ENCODE measurements at regions not wholly inside any gene's neighbourhood (a gene's known extent, or its start where the extent isn't known, plus 50 kb on each side); places are given as distances from the start of the nearest gene placed in this dataset.

- no peak for DNase-seq
Measured at GRCh38 chr1:166221316-166221715, 54.5 kb upstream of the FAM78B start.

- no peak for DNase-seq
Measured at GRCh38 chr1:166233750-166234366, 67.1 kb upstream of the FAM78B start.

- no peak for DNase-seq
Measured at GRCh38 chr1:166235728-166236127, 68.9 kb upstream of the FAM78B start.

- DNase-seq: no peak
Measured at GRCh38 chr1:166237675-166238074, 70.9 kb upstream of the FAM78B start.

- DNase-seq: no peak
Measured at GRCh38 chr1:166253076-166253779, 86.4 kb upstream of the FAM78B start.

GRCh38 chr1:166258017-166258416 is 91.2 kb upstream of the FAM78B start:
- no peak for DNase-seq

GRCh38 chr1:166261511-166261910 is 94.7 kb upstream of the FAM78B start:
- no peak for DNase-seq

GRCh38 chr1:166270476-166271150 is 103.8 kb upstream of the FAM78B start:
- no peak for DNase-seq

GRCh38 chr1:166271151-166271538 is 104.3 kb upstream of the FAM78B start:
- no peak for DNase-seq

GRCh38 chr1:166272155-166272554 is 105.4 kb upstream of the FAM78B start:
- DNase-seq: no peak

- no peak for DNase-seq
Measured at GRCh38 chr1:166272851-166273250, 106.0 kb upstream of the FAM78B start.

- DNase-seq: no peak
Measured at GRCh38 chr1:166273618-166274017, 106.8 kb upstream of the FAM78B start.

- no peak for DNase-seq
Measured at GRCh38 chr1:166282391-166283137, 115.8 kb upstream of the FAM78B start.

GRCh38 chr1:166283190-166283589 is 116.4 kb upstream of the FAM78B start:
- DNase-seq: no peak

GRCh38 chr1:166283600-166283999 is 116.8 kb upstream of the FAM78B start:
- DNase-seq: no peak

GRCh38 chr1:166289309-166290050 is 122.7 kb upstream of the FAM78B start:
- no peak for DNase-seq

GRCh38 chr1:166295656-166296055 is 128.9 kb upstream of the FAM78B start:
- no peak for DNase-seq

- no peak for DNase-seq
Measured at GRCh38 chr1:166297993-166298392, 131.2 kb upstream of the FAM78B start.

- DNase-seq: no peak
Measured at GRCh38 chr1:166300767-166301166, 134.0 kb upstream of the FAM78B start.

- no peak for DNase-seq
Measured at GRCh38 chr1:166302989-166303758, 136.4 kb upstream of the FAM78B start.

- no peak for DNase-seq
Measured at GRCh38 chr1:166304131-166304530, 137.3 kb upstream of the FAM78B start.

GRCh38 chr1:166305371-166305770 is 138.6 kb upstream of the FAM78B start:
- DNase-seq: no peak

Measured in NCI-H510A (cell line).